Stimulated activated CD8-positive, alpha-beta memory T cell treated with anti-CD3 and anti-CD28 coated beads, Interleukin-12 subunit alpha, Interleukin-12 subunit beta, amount 100 ng/mL, for 24 hours (primary cell): ENCODE measurements at regions not wholly inside any gene's neighbourhood (a gene's known extent, or its start where the extent isn't known, plus 50 kb on each side); places are given as distances from the start of the nearest gene placed in this dataset.
"Not testable (repeated sequence)": the region's sequence is repeated elsewhere in the genome, so short reads cannot be mapped to it uniquely, and the experiment has no call there.

Experiments used
- DNase-seq: peaks from one replicate; pipeline ENCODE4 v3.0.0-alpha.2; 2020; ENCODE audit errors: extremely low read depth

- no peak for DNase-seq
These were observed 128.0 kb upstream of the MYO3A start for GRCh38 chr10:25805986-25806385.

DNA sequence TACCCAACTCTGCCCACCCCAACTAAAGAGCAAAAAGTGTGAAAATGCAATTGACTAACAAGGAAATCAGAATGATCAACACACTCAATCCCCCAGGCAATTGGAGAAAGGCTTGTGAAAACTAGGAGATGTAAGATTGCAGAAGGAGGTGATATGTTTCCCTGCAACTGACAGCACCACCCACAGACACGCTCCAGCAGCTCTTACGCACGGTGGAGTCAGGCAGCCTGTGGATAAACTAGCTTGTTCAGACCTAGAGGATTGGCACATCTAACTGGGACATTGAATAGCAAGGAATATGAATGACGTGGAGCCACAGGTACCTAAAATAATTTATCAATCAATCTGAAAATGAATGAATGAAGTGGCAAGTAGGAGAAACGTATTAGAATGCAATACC is 125.7 kb upstream of the MYO3A start:
- DNase-seq = no peak

DNA sequence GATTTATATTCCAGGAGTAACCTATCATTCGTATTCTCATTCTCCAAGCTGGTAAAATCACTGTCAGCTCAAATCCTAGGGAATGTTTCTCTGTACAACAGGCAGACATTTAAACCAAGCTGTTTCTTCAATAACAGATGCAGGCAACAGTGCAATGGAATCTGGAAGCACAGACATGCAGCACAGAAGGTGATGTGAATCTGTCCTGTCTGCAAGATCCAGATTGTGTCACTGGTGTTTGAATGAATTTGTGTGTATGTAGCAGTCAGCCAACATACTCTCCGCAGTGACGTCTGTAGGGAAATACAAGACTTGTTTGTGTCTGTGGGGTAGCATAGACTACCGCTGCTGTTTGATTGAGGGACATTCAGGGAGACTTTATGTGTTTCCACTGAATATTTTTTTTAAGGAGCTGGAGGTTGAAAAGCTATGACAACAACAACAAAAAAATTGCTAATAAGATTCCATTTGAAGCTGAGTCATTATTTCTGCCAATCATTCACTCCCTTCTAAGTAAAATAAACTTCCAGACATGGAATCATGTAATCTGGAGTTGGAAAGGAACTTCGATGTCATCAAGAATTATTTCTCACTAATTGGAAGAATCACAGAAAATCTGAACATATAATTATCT is 122.9 kb upstream of the MYO3A start:
- no peak for DNase-seq

DNA sequence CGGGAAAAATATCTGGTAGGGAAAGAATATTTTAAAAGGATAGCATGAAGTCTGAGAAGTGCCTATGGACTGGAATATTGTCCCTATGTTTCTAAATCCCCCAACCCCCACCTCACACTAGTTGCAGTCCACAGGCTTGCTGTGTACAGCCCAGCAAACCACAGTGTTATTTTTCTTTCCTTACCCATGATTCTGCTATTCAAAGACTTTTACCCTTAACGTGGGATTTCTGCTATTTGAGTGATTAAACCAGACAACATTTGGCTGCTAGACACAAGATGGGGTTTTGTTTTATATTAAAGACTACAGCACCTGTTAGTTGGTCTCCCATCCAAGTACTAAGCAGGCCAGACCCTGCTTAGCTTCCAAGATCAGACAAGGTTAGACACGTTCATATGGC is 120.5 kb upstream of the MYO3A start:
- DNase-seq = no peak

GRCh38 chr10:25815236-25815635 is 118.8 kb upstream of the MYO3A start:
- DNase-seq = no peak

GRCh38 chr10:25815999-25816768 is 117.8 kb upstream of the MYO3A start:
- no peak for DNase-seq

DNA sequence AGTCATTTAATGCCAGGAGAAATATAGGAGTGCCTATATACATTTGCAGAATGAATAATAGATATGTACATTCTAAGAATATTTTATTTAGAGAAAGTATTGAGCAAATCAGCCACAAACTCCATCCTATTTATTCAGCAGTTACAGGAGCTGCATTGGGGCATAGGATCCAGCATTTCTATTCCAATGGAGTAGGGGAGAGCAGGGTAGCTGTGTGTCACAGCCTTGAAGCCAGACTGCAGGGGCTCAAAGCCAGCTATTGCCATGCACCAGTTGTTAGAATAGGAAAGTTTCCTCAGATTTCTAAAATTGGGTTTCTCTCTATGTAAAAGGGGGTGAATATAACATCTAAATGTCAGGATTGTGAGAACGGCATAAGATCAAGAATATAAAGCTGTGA is 116.8 kb upstream of the MYO3A start:
- DNase-seq = no peak

DNA sequence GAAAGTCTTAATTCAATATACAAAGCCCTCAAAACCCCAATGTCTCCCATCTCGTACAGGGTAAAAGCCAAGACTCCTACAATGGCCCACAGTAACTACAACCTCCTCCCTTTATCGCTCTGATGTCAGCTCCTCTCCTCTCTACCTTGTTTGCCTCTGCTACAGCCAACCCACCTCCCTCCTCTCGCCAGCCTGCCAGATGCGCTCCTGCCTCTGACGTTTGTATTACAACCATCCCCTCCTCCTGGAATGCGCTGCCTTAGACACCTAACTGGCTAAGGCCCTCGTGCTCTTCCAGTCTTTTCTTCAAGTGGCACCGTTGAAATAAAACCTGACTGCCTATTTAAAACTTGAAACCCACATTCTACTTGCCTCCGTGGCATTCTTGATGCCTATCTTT is 115.3 kb upstream of the MYO3A start:
- no peak for DNase-seq

DNA sequence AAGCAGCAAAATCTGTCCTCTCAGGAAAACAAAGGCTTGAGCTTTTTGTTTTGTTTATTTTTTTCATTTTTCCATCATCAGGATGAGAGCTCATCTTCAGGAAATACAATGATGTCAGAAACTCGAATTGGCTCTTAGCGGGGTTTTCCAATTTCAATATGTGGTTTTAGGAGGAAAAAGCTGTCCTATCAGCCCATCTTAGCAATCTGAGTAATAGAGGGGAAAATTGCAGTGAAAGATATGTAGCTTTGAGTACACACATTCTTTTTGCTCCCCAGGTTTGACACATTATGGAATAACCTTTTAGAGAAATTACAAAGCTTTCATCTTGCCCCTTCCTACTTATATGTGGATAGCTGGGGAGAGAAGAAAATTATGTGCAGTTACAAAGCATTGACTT is 113.6 kb upstream of the MYO3A start:
- no peak for DNase-seq

DNA sequence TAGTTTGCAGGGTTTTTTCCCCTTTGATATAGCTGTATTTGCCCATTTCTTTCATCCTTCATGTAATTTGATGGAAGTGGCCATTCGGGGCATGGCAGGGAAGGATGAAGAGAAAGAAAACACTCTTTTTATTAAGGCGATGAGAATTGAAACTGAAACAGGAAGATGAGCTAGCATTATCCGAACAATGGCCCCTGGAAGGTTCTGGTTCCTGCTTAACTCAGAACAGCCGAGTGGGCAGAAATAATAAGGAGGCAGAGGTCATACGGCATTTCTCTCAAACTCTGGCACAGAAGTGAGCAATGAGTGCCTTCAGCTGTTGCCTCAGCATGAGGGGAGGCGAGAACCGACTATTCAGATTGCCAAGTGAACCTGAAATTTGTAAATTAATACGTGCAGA is 113.2 kb upstream of the MYO3A start:
- DNase-seq = no peak

DNA sequence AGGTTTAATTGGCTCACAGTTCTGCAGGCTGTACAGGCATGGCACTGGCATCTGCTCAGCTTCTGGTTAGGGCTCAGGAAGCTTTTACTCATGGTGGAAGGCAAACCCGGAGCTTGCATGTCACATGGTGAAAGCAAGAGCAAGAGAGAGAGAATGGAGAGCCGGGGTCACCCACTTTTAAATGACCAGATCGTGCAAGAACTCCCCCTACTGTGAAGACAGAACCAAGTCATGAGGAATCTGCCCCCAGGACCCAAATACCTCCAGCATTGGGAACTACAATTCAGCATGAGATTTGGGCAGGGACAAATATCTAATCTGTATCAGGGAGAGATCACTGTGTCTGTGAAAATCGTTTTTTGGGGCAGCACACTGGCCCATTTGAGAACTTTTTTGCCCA is 110.0 kb upstream of the MYO3A start:
- DNase-seq = no peak

GRCh38 chr10:25828475-25828874 is 105.6 kb upstream of the MYO3A start:
- no peak for DNase-seq

- no peak for DNase-seq
These were observed 102.9 kb upstream of the MYO3A start for GRCh38 chr10:25831080-25831479.

- no peak for DNase-seq
These were observed 94.3 kb upstream of the MYO3A start for GRCh38 chr10:25839683-25840082.

- DNase-seq = not testable (repeated sequence)
These were observed 93.2 kb upstream of the MYO3A start for GRCh38 chr10:25840875-25841274.

DNA sequence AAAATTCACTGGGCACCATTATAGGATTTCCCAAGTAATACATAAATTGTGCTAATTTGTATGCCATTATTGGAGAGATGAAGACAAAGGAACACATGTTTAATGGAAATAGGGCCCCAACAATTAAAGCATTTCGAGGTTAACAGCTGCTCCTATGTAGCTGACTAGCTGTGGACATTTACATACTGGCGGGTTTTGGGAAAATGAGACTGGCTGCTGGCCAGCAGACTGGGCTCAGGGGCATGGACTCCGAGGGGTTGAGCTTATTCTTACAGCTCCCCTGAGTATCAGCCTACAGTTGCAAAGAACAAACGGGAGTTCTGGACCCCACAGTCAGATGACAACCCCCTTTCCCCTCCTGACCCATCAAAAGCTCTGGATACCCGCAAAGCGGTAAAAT is 91.9 kb upstream of the MYO3A start:
- no peak for DNase-seq

DNA sequence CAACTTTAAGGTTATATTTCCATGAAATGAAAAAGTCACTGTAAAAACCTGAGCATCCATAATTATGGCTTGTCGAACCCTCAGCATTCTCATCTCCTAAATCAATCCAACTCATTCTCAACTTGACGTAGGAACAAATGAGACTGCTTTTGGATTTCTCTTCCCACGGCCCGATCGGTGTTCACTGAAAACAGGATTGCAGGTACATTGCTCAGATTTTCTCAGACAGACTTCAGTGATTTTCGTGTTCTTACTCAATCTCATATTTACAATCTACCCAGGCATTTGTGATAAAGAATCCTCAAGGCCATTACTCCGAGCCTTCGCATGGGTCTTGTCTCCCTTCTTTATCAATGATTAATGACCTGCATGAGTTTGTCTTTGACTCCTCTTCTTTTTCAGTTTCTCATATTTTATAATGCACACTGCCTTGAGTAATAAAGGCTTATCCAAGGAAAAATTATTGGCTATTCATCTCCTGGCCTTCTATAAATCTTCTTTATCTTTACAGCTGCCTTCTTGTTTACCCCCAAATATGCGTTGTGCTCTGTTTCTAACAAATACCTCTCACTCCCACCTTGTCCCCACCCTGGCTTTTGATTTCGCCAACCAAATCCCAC is 90.4 kb upstream of the MYO3A start:
- DNase-seq = no peak

- DNase-seq = not testable (repeated sequence)
These were observed 89.3 kb upstream of the MYO3A start for GRCh38 chr10:25844716-25845115.

DNA sequence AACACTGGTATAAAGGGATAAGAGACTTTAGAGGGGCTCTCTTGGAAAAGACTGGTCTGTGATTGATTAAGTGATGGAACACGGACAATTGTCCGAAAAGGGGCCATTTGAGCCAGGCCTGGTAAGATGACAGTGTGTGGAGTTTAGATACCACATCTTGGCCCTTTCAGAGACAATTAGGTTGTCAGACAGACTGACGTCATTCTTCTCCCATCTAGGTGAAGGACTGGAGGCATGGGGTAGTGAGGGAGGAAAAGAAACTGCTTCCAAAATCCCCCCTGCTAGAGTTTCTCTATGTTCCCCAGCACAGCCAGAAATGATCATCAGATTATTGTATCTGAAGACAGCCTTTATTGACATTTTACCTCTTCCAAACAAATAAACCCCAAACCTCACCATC is 84.8 kb upstream of the MYO3A start:
- no peak for DNase-seq

DNA sequence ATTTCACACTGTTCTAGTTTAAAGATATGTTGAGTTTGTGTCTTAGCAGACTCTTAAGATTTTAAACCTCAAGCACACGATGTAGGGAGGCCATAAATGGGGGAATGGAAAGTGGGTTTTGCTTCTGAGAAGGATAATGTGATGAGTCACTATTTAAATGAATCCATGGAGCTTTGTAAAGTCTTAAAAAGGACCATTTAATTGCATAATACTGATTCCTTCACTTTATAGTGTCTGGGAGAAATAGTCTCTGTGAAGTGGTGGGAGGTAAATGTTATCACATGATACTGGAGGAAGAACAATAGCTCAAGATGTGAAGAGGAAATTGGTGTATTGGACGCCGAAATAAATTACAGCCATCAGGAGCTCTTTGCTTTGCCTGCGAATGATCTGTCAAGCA is 84.0 kb upstream of the MYO3A start:
- DNase-seq = no peak

DNA sequence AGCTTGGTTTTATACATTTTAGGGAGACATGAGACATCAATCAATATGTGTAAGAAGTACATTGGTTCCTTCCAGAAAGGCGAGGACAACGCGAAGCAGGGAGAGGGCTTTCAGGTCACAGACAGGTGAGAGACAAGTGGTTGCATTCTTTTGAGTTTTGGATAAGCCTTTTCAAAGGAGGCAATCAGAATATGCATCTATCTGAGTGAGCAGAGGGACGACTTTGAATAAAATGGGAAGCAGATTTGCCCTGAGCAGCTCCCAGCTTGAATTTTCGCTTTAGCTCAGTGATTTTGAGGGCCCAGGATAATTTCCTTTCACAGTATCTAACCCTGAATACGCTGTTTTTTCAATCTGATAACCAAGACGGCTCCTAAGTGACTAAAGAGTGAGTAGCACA is 82.5 kb upstream of the MYO3A start:
- no peak for DNase-seq

DNA sequence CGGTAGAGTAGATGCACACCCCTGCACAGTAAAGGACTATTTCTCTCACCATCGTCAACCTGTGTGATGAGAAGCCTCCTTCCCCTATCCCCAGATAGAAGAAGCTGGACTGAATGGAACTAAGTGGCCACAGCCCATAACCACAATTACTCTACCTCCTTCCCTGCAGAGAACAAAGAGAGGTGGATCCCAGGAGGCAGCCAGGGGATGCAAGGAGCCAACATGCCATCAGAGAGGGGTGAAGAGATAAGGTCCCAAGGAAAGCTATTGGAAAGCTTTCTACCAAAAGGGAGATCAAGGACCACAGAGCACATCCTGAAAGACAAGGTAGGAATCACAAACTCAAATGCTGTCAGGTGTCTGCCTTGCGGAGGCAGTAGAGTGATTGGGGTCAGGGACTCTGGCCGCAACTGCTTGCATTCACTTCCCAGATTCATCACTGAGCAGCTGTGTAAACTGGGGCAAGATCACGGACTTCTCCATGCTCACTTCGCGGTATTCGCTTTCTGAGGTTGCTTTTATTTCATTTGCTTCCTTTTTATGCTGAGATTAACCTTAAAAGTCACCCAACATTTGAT is 81.6 kb upstream of the MYO3A start:
- no peak for DNase-seq

DNA sequence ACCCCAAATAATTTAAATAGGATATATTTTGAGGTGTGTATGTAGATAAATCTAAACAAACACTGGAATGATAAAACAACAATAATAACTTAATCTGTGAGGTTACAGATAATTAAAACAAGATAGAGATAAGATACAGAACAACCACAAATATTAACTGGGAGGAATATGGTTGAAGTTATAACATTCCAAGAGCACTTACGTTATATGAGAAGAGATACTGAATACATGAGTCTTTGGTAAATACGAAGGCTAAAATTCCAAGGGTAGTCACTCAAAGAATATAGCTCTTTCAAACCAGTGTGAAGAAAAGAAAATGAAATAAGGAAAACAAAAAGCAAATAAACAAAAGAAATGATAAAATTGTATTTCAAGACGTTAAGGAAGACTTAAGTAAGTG is 76.0 kb upstream of the MYO3A start:
- DNase-seq = no peak
